GM12864 (cell line): ENCODE measurements at regions not wholly inside any gene's neighbourhood (a gene's known extent, or its start where the extent isn't known, plus 50 kb on each side); places are given as distances from the start of the nearest gene placed in this dataset.
"Not testable (repeated sequence)": the region's sequence is repeated elsewhere in the genome, so short reads cannot be mapped to it uniquely, and the experiment has no call there.

Experiments used
- DNase-seq: peaks from one replicate; pipeline ENCODE4 v3.0.0-alpha.2; 2011; ENCODE audit warnings: low read depth
- H3K4me3 ChIP-seq: 2 replicates; pipeline ENCODE4 v1.5.1; 2011; ENCODE audit warnings: mild to moderate bottlenecking, low read depth, low read length, control low read depth
- TF ChIP-seq, protein P1 (sequence below): IDR thresholded peaks from 2 replicates; pipeline ENCODE4 v1.5.1; 2011; ENCODE audit warnings: low read depth, mild to moderate bottlenecking, moderate library complexity, low read length, control low read depth, inconsistent platforms; ENCODE audit errors: missing control alignments

DNA sequence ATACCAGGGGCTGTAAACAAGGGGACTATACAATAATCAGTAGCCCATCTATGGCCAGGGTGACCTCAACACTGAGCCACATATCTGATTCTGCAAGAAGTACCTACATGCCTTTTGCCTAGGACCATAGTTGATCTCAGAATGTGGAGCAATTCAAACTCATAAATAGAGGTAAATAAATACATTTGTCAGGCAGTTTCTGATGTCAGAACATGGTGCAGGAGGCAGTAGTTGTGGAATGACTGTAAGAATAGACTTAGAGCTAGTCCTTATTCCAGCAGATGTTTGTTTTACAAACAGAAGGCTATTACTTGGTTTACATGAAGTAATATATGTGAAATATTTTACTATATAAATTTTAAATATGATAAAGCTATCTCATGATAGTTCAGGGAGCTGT lies 330.7 kb upstream of the DAB2 start:
- TF ChIP-seq, protein P1, sequence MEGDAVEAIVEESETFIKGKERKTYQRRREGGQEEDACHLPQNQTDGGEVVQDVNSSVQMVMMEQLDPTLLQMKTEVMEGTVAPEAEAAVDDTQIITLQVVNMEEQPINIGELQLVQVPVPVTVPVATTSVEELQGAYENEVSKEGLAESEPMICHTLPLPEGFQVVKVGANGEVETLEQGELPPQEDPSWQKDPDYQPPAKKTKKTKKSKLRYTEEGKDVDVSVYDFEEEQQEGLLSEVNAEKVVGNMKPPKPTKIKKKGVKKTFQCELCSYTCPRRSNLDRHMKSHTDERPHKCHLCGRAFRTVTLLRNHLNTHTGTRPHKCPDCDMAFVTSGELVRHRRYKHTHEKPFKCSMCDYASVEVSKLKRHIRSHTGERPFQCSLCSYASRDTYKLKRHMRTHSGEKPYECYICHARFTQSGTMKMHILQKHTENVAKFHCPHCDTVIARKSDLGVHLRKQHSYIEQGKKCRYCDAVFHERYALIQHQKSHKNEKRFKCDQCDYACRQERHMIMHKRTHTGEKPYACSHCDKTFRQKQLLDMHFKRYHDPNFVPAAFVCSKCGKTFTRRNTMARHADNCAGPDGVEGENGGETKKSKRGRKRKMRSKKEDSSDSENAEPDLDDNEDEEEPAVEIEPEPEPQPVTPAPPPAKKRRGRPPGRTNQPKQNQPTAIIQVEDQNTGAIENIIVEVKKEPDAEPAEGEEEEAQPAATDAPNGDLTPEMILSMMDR: no peak
- H3K4me3 ChIP-seq: no peak overlapping the region
- no peak for DNase-seq

DNA sequence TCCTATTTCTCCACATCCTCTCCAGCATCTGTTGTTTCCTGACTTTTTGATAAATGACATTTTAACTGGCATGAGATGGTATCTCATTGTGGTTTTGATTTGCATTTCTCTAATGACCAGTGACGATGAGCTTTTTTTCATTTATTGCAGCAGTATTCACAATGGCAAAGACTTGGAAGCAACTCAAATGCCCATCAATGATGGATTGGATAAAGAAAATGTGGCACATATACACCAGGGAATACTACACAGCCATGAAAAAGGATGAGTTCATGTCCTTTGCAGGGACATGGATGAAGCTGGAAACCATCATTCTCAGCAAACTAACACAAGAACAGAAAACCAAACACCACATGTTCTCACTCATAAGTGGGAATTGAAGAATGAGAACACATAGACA lies 329.0 kb upstream of the DAB2 start:
- not testable (repeated sequence) for H3K4me3 ChIP-seq, DNase-seq

DNA sequence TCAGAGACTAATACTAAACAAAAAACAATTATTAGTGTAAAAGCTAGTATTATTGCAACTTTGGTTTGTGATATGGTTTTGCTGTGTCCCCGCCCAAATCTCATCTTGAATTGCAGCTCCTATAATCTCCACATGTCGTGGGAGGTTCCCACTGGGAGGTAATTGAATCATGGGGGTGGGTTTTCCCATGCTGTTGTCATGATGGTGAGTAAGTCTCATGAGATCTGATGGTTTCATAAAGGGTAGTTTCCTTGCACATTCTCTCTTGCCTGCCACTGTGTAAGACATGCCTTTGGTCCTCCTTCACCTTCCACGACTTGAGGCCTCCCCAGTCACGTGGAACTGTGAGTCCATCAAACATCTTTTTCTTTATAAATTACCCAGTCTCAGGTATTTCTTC lies 325.9 kb upstream of the DAB2 start:
- TF ChIP-seq, protein P1: no peak
- DNase-seq: no peak
- H3K4me3 ChIP-seq: no peak overlapping the region

DNA sequence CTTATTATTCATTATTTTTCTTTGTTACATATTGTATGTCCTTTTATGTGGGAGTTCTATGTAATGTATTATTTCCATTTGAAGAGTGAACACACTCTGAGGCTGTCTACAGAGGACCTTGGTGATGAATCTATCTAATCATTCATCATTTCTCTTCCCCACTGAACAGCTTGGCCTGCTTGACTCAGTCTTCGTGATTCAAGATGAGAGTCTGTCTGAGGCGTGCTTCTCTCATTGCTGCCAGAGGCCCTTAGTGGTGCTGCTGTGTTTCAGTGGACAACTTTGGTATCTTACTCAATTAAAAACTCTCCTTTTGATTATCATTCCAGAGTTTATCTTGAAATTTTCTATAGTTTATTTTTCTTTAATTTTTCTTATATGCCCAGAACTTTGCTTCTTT lies 318.1 kb upstream of the DAB2 start:
- TF ChIP-seq, protein P1: no peak
- no peak for DNase-seq
- no peak overlapping the region for H3K4me3 ChIP-seq

DNA sequence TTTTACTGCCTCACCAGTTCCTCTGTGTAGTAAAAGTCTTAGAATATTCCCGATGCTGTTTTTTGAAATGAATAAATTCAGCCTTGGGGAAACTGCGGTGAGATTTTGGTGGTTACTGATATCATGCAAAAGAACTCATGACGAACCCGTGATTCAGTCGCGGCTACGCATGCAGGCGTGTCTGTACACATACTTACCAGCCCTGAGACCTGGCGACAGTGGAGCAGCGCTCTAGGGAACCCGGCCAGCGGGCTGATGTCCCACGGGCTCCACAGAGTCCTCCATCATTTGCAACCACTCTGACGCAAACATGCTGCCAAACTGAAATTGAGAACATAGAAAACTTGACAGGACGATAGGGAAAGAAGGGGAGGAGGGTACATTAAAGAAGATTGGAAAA lies 315.6 kb upstream of the DAB2 start:
- no peak overlapping the region for H3K4me3 ChIP-seq
- no peak for DNase-seq
- TF ChIP-seq, protein P1: no peak

DNA sequence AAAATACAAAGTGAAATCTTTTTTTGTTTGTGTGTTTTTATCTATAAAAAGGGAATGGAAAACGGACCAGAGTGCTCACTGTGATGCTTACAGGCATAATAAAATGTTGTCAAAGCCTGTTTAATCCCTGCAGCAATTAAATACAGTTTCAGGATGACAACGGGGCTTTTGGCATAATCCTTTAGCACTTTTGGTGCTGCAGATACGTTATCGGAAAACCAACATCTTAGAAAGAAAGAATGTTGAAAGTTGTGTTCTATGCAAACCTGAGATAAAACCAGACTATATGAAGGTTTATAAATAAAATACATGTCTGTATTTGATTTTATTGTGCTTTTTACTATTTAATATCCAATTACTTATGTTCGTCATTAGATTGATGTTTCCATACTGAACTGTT lies 307.4 kb upstream of the DAB2 start:
- no peak overlapping the region for H3K4me3 ChIP-seq
- no peak for DNase-seq
- TF ChIP-seq, protein P1: no peak

DNA sequence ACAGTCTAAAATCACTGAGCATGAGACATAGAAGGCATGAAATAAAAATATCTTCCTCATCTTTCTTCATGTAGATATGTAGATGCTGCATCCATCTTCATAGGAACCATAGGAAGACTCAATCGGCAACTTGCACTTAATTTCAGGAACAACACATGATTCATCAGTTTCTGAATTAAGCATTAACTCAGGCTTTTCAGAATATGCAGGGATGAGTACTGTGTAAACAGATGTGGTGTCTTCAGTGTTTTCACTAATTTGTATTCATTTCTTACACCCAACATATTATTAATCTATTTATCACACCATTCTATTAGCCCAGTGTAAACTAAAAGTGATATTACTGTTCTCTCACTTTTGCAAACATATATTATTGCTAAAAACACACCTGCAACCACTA lies 305.9 kb upstream of the DAB2 start:
- DNase-seq: no peak
- H3K4me3 ChIP-seq: no peak overlapping the region
- TF ChIP-seq, protein P1: no peak

DNA sequence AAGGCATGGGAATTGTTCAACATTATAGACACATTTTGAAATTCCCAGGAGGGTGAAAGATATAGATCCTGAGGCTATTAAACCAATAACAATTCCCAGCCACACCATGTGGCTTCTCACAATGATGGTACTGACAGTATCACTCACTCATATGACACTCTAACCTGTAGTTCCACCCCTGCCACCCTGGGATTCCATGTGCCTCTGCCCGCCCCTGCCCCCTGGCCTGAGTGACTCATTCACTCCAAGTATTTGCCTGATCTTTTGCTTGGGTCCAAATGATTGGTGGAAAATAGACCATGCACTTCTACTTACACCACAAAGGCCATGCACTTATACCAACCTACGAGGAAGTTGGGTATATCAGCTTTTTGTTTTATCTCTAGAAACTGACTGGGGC lies 305.2 kb upstream of the DAB2 start:
- DNase-seq: no peak
- TF ChIP-seq, protein P1: no peak
- H3K4me3 ChIP-seq: no peak overlapping the region
